NB4 (cell line): ENCODE measurements at regions not wholly inside any gene's neighbourhood (a gene's known extent, or its start where the extent isn't known, plus 50 kb on each side); places are given as distances from the start of the nearest gene placed in this dataset.

Source experiments
- DNase-seq: peaks from one replicate; pipeline ENCODE4 v3.0.0; 2010; ENCODE audit warnings: low read depth
- H3K4me3 ChIP-seq: one replicate; pipeline ENCODE4 v1.5.1; 2011; ENCODE audit warnings: mild to moderate bottlenecking, low read depth, low read length, moderate library complexity
- MYC ChIP-seq: IDR thresholded peaks from 2 replicates; pipeline ENCODE4 v1.6.1; 2011; ENCODE audit warnings: low read depth, low read length
- POLR2A ChIP-seq: IDR thresholded peaks from 2 replicates; pipeline ENCODE4 v1.6.1; 2011; ENCODE audit warnings: mild to moderate bottlenecking; ENCODE audit not compliant: insufficient read length; ENCODE audit errors: extremely low read depth
- TF ChIP-seq, protein P1 (sequence below): IDR thresholded peaks from one replicate; pipeline ENCODE4 v1.5.1; 2012; ENCODE audit warnings: low read depth, low read length
- TF ChIP-seq, protein P2 (sequence below): IDR thresholded peaks from 2 replicates; pipeline ENCODE4 v1.6.1; 2011; ENCODE audit warnings: low read depth, low read length

DNA sequence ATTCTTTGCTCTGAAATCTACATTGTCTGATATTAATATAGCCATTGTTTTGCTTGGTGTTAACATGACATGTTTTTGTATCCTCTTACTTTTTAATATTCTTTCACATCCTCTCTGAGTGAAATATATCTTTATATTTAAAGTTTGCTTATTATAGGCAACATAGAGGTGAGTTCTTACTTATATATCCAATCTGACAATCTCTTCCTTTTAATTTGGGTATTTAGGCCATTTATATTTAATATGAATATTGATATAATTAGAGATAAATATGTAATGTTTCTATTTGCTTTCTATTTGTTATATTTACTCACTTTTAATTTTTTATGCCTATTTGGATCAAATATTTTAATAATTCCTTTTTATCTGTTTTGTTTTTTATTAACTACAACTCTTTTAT, 554.1 kb upstream of the SALL1 start:
- TF ChIP-seq, protein P1, sequence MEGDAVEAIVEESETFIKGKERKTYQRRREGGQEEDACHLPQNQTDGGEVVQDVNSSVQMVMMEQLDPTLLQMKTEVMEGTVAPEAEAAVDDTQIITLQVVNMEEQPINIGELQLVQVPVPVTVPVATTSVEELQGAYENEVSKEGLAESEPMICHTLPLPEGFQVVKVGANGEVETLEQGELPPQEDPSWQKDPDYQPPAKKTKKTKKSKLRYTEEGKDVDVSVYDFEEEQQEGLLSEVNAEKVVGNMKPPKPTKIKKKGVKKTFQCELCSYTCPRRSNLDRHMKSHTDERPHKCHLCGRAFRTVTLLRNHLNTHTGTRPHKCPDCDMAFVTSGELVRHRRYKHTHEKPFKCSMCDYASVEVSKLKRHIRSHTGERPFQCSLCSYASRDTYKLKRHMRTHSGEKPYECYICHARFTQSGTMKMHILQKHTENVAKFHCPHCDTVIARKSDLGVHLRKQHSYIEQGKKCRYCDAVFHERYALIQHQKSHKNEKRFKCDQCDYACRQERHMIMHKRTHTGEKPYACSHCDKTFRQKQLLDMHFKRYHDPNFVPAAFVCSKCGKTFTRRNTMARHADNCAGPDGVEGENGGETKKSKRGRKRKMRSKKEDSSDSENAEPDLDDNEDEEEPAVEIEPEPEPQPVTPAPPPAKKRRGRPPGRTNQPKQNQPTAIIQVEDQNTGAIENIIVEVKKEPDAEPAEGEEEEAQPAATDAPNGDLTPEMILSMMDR: no peak
- no peak for TF ChIP-seq POLR2A
- TF ChIP-seq MYC: no peak
- no peak overlapping the region for H3K4me3 ChIP-seq
- DNase-seq: no peak

DNA sequence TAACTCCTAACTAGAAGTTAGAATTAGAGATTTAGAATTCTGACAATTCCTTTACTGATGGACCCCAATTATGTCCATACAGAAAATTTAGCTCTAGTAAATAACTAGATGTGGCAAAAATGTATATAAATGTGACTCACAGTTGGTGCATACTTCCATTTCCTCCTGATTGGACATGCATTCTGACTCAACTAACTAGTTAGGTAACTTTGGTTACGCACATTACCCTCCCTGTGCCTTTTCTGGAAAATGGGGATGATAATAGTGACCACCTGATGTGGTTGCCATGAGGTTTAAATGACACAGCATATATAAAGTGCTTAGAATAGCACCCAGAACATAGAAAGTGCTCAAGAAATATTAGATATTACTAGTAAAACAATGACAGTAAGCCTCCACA, 550.0 kb upstream of the SALL1 start:
- TF ChIP-seq POLR2A: no peak
- no peak for TF ChIP-seq MYC
- TF ChIP-seq, protein P1: no peak
- TF ChIP-seq, protein P2, sequence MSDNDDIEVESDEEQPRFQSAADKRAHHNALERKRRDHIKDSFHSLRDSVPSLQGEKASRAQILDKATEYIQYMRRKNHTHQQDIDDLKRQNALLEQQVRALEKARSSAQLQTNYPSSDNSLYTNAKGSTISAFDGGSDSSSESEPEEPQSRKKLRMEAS: no peak
- DNase-seq: no peak
- H3K4me3 ChIP-seq: no peak overlapping the region

DNA sequence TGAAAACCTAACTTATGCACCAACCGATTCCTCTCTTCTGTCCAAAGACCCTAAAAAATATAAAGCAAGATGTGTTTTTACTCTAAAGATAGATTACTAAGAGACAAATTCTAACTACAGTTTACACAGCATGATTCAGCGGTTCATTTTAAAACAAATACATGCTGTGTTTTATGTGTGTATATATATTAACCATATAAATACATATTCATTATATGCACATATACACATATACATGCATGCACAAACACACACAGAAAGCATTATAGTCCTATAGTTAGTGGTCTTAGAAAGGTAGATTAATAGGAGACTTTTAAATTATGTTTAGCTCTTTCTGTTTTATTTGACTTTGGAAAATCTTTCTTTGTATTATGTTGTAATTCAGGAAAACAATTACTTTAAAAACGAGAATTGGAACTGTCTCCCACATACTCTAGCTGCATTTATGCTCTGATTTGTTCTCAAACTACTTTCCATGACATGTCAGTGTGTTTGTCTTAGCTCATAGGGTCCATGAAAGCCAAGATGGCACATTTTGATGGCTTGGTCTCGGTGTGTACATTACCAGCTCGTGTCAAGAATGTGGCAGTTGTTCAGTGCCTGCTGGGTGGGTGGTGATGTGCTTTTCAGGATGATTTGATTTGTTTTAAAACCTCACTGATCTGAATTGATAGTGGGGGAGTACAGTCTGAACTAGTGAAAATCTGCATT, 548.8 kb upstream of the SALL1 start:
- TF ChIP-seq MYC (no peak), POLR2A (no peak)
- TF ChIP-seq, protein P2: no peak
- TF ChIP-seq, protein P1: no peak
- no peak overlapping the region for H3K4me3 ChIP-seq
- no peak for DNase-seq

DNA sequence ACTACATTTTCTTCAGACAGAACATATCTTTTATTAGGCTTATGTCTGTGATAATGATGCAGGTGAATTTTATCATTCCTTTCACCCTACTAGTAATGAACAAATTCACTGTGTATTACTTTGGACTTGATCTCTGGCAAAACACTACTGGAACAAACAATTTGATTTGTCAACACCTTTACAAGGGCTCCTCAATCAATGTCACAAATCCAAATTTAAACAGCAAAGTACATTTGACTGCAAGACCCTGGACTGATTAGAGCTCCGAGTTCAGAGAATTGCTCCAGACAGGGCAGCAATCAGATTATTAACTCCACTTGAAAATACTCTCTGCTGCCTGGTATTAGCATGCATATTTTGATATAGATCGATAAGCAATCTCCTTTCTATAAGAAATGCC, 547.6 kb upstream of the SALL1 start:
- TF ChIP-seq, protein P1: no peak
- TF ChIP-seq POLR2A (no peak), MYC (no peak)
- TF ChIP-seq, protein P2: no peak
- DNase-seq: no peak
- no peak overlapping the region for H3K4me3 ChIP-seq

DNA sequence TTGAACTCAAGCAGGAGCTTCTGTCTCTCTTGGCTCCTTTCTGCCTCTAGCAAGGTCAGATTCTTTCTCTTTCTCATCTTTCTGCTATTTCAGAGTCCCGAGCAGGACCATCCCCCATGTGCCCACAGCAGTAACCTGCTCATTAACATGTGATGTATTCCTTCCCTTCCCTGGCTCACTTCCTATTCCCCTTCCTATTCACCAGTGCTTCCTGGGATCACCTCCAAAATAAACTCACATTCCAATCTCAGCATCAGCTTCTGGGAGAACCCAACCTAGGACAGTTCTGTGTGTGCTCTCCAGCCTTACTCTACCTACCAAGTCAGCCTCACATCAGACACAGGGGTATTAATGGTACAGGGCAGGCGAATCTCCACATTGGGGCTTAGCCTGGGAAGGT, 546.4 kb upstream of the SALL1 start:
- TF ChIP-seq MYC (no peak), POLR2A (no peak)
- TF ChIP-seq, protein P1: no peak
- TF ChIP-seq, protein P2: no peak
- no peak for DNase-seq

DNA sequence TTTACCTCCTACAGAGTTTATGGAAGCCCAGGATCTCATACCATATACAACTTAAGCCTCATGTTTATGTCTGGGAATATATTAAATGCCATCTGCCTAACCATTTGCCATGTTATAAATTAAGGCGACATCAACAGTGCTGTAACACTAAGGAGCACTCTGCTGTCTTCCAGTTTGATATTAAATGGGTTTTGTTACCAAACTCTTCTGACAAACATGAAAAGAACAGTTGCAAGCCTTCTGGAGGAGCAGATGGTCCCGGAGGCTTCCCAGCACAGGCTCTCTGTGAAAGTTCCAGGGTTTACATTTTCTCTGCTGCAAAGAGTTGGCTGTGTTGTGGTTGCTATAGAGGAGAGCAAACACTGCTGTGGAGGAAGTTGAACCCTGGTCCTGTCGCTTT, 545.3 kb upstream of the SALL1 start:
- TF ChIP-seq MYC (no peak), POLR2A (no peak)
- TF ChIP-seq, protein P2: no peak
- TF ChIP-seq, protein P1: no peak

More for the DNA sequence above, 546.4 kb upstream of the SALL1 start:
- H3K4me3 ChIP-seq: no peak overlapping the region

More for the DNA sequence above, 545.3 kb upstream of the SALL1 start:
- no peak overlapping the region for H3K4me3 ChIP-seq
- no peak for DNase-seq
